GM06990 (cell line): ENCODE measurements at regions not wholly inside any gene's neighbourhood (a gene's known extent, or its start where the extent isn't known, plus 50 kb on each side); places are given as distances from the start of the nearest gene placed in this dataset.

ENCODE experiments used
- DNase-seq: peaks from one replicate; pipeline ENCODE4 v3.0.0-alpha.2; 2011; ENCODE audit not compliant: insufficient read length; ENCODE audit errors: extremely low read depth
- H3K27me3 ChIP-seq: replicated peaks from 2 replicates; pipeline ENCODE4 v1.6.0; 2011; ENCODE audit warnings: low read length; ENCODE audit not compliant: control insufficient read depth, insufficient read depth
- H3K36me3 ChIP-seq: 2 replicates; pipeline ENCODE4 v1.5.1; 2011; ENCODE audit warnings: low read length; ENCODE audit not compliant: control insufficient read depth, insufficient read depth
- H3K4me3 ChIP-seq: replicated peaks from 2 replicates; pipeline ENCODE4 v1.5.1; 2011; ENCODE audit warnings: low read depth, mild to moderate bottlenecking, control low read depth, low read length
- CTCF ChIP-seq: IDR thresholded peaks from 2 replicates; pipeline ENCODE4 v1.5.1; 2011; ENCODE audit warnings: low read length, control low read depth, mild to moderate bottlenecking, inconsistent platforms; ENCODE audit not compliant: insufficient read depth, poor library complexity, severe bottlenecking

- no peaks in the 10 kb centered on the region for H3K36me3 ChIP-seq
- H3K27me3 ChIP-seq: no peaks in the 10 kb centered on the region
- no peak for DNase-seq
- no peak for TF ChIP-seq CTCF
- H3K4me3 ChIP-seq: no peak overlapping the region
Observed at GRCh38 chr3:106022913-106023312, 154.1 kb upstream of the CBLB start.

GRCh38 chr3:106025151-106025722 lies 156.4 kb upstream of the CBLB start:
- H3K27me3 ChIP-seq: no peaks in the 10 kb centered on the region
- H3K4me3 ChIP-seq: no peak overlapping the region
- H3K36me3 ChIP-seq: no peaks in the 10 kb centered on the region
- no peak for DNase-seq
- no peak for TF ChIP-seq CTCF

- no peak for TF ChIP-seq CTCF
- H3K27me3 ChIP-seq: no peaks in the 10 kb centered on the region
- H3K36me3 ChIP-seq: no peaks in the 10 kb centered on the region
- no peak overlapping the region for H3K4me3 ChIP-seq
- no peak for DNase-seq
Observed at GRCh38 chr3:106029954-106030626, 161.3 kb upstream of the CBLB start.

- no peak for DNase-seq
- no peak for TF ChIP-seq CTCF
- Histone ChIP-seq H3K36me3 (no peaks in the 10 kb centered on the region), H3K27me3 (no peaks in the 10 kb centered on the region), H3K4me3 (no peak overlapping the region)
Observed at GRCh38 chr3:106030627-106030963, 161.8 kb upstream of the CBLB start.

- DNase-seq: no peak
- TF ChIP-seq CTCF: no peak
- H3K27me3 ChIP-seq: no peaks in the 10 kb centered on the region
- H3K36me3 ChIP-seq: no peaks in the 10 kb centered on the region
- H3K4me3 ChIP-seq: no peak overlapping the region
Observed at GRCh38 chr3:106032479-106032878, 163.7 kb upstream of the CBLB start.

- H3K4me3 ChIP-seq: no peak overlapping the region
- no peaks in the 10 kb centered on the region for H3K36me3 ChIP-seq
- TF ChIP-seq CTCF: no peak
- DNase-seq: no peak
- H3K27me3 ChIP-seq: no peaks in the 10 kb centered on the region
Observed at GRCh38 chr3:106033654-106034053, 164.8 kb upstream of the CBLB start.
